ENCODE measurements at regions not wholly inside any gene's neighbourhood (a gene's known extent, or its start where the extent isn't known, plus 50 kb on each side); places are given as distances from the start of the nearest gene placed in this dataset.

GRCh38 chr6:105522626-105523322 lies 119.9 kb upstream of the PREP start:
- TF ChIP-seq EZH2 (IDR thresholded peaks at IDR 0.05) = no peak
- no peak for TF ChIP-seq CTCF (IDR thresholded peaks at IDR 0.05)

Measured in neural progenitor cell (in vitro differentiated cells).